ENCODE measurements at regions not wholly inside any gene's neighbourhood (a gene's known extent, or its start where the extent isn't known, plus 50 kb on each side); places are given as distances from the start of the nearest gene placed in this dataset.

DNA sequence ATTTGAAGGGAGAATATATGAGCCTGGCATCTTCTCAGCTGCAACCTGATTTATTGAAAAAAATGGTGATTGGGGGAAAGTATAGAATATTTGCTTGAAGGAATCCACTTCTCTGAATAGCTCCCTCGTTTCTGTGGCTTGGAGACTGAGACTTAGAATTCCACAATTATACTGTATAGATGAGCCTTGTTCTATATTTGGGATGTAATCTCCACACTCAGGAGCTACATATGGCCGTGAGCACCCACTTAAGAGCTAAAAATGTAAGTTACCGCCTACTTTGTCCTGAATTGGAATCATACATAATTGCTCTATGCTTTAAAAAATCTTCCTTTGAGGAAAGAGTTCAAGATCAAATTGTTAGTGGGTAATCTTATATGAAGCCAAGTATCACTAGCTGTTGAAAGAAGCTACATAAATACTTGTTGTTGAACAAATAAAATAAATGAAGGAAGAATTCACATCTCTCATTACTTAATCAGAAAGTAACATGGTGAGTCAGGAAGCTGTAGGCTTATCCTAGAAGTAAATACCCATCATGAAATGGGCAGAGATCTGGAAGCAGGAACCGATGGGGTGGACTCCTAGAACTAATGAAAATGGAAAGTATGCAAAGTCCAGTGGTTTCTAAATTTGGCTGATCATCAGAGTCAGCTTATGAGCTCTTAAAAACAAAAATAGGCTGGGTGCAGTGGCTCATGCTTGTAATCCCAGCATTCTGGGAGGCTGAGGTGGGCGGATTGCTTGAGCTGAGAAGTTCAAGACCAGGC is 254.3 kb downstream of the SOX4 start:
- 87% methylated on average over 2 of the region's 5 CpGs for WGBS (ENCODE audit: insufficient coverage)
- no peak overlapping the region for H3K4me3 ChIP-seq (ENCODE audit: control insufficient read depth in 1 of 7, extremely low read depth in 1 of 7, insufficient read depth in 4 of 7, low read depth in 2 of 7, low read length in 6 of 7)
- POLR2A ChIA-PET = interaction anchor here (0.6 kb wide), 1 partner anchor 623 kb away, joined by 3 read pairs; no protein-coding TSS in a partner anchor
- peaks cover 17 to 29% (median 19%) of the 10 kb centered on the region in 4 experiments for H3K4me1 ChIP-seq (ENCODE audit: control extremely low read depth in 1 of 4, control insufficient read depth in 4 of 4, insufficient read depth in 4 of 4, low read length in 3 of 4)
- no peak overlapping the region for H3K27ac ChIP-seq (ENCODE audit: insufficient read depth in 1 of 2, low read depth in 1 of 2, low read length in 2 of 2, poor library complexity in 1 of 2, severe bottlenecking in 2 of 2)
- no peaks in the 10 kb centered on the region for H3K27me3 ChIP-seq (replicated peaks in 2 of 5; ENCODE audit: control insufficient read depth in 4 of 5, insufficient read depth in 5 of 5, low read length in 4 of 5)
- H3K36me3 ChIP-seq (ENCODE audit: control insufficient read depth in 4 of 4, insufficient read depth in 4 of 4, low read length in 3 of 4) = no peaks in the 10 kb centered on the region
- DNase-seq = no peak
- CTCF ChIA-PET = interaction anchor here (1.1 to 2.1 kb wide), 3 partner anchors 9 to 253 kb away, joined by 3 to 5 read pairs (median 3); no protein-coding TSS in a partner anchor
- H3K9me3 ChIP-seq (ENCODE audit: control extremely low read depth in 1 of 5, control insufficient read depth in 4 of 5, insufficient read depth in 2 of 5, low read depth in 1 of 5, low read length in 4 of 5) = no peaks in the 10 kb centered on the region

DNA sequence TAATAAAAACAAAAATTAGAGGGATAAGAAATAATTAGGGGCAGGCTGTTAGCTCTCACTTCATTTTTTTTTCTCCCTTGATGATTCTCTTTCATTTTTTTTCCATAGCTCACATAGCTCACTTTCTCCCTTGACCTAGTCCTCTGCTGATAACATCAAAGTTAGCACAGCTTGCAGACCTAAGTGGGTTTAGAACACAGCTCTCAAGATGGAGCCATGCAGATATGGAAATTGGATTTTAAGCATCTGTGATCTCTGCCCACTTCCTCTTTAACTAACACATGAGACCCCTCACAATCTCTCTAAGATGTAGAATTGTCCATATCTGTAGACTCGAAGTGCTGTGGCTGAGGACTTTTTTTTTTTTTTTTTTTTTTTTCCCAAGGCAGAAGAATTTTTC is 257.1 kb downstream of the SOX4 start:
- H3K27me3 ChIP-seq (replicated peaks in 2 of 5; ENCODE audit: control insufficient read depth in 4 of 5, insufficient read depth in 5 of 5, low read length in 4 of 5) = no peaks in the 10 kb centered on the region
- peaks cover 15 to 28% (median 22%) of the 10 kb centered on the region in 4 experiments for H3K4me1 ChIP-seq (ENCODE audit: control extremely low read depth in 1 of 4, control insufficient read depth in 4 of 4, insufficient read depth in 4 of 4, low read length in 3 of 4)
- H3K27ac ChIP-seq (ENCODE audit: insufficient read depth in 1 of 2, low read depth in 1 of 2, low read length in 2 of 2, poor library complexity in 1 of 2, severe bottlenecking in 2 of 2) = no peak overlapping the region
- H3K36me3 ChIP-seq (ENCODE audit: control insufficient read depth in 4 of 4, insufficient read depth in 4 of 4, low read length in 3 of 4) = no peaks in the 10 kb centered on the region
- peak in 2 of 3 donors; percentile 44 to 64 for DNase-seq
- ChIA-PET POLR2A (no interaction called here), CTCF (no interaction called here)
- no peaks in the 10 kb centered on the region for H3K9me3 ChIP-seq (ENCODE audit: control extremely low read depth in 1 of 5, control insufficient read depth in 4 of 5, insufficient read depth in 2 of 5, low read depth in 1 of 5, low read length in 4 of 5)
- no peak overlapping the region for H3K4me3 ChIP-seq (ENCODE audit: control insufficient read depth in 1 of 7, extremely low read depth in 1 of 7, insufficient read depth in 4 of 7, low read depth in 2 of 7, low read length in 6 of 7)
- no CpG with 5 or more reads among the region's 1 CpG for WGBS (ENCODE audit: insufficient coverage)

DNA sequence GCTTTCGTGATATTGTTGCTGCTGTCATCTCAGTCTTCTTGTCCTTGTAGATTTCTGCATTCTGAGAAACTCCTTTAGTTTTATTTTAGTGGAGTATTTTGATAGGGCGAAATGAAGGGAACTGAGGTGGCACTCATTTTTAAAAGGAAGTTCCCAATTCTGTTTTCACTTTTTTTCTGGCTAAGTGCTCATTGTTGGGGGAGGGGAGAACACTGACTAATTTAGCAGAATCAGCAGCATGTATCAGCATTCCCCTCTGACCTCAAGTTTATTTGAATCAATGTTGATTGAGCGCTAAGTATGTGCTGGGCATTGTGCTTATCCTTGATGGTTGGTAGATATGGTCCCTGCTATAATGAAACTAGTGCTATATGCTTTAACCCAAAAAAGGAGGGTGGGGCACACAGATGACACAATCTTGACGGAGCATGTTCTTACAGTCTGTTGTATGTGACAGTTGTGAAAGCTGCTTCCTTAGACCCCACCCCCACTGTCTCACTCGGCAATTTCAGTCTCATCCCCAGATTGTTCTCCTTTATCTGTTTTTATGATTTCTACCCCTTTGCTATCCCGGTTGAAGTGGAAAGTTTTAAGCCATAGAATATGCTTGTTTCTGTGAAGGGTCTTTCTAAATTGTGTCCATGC is 262.4 kb downstream of the SOX4 start:
- Histone ChIP-seq H3K27me3 (replicated peaks in 2 of 5; ENCODE audit: control insufficient read depth in 4 of 5, insufficient read depth in 5 of 5, low read length in 4 of 5) (no peaks in the 10 kb centered on the region), H3K4me3 (ENCODE audit: control insufficient read depth in 1 of 7, extremely low read depth in 1 of 7, insufficient read depth in 4 of 7, low read depth in 2 of 7, low read length in 6 of 7) (no peak overlapping the region)
- CTCF ChIA-PET = interaction anchor here (1.9 kb wide), 1 partner anchor 8 kb away, joined by 5 read pairs; no protein-coding TSS in a partner anchor

DNA sequence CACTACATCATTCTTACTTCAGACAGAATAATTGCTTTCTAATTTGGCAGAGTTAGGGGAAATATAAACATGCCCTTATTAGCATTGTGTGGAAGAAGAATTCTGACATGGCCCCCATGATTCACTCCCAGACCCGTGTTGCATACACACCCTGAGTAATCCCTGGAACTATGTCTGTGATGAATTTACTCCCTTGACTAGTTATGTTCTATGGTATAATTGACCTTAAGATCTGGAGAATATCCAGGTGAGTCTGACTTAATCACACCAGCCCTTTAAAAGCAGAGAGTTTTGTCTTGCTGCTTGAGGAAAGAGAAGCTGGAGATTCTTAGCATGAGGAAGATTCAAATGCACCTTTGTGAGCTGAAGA is 262.9 kb downstream of the SOX4 start:
- H3K4me1 ChIP-seq (ENCODE audit: control extremely low read depth in 1 of 4, control insufficient read depth in 4 of 4, insufficient read depth in 4 of 4, low read length in 3 of 4) = peaks cover 0 to 13% (median 6%) of the 10 kb centered on the region in 4 experiments
- H3K36me3 ChIP-seq (ENCODE audit: control insufficient read depth in 4 of 4, insufficient read depth in 4 of 4, low read length in 3 of 4) = peaks cover 0 to 18% (median 3%) of the 10 kb centered on the region in 4 experiments
- no peaks in the 10 kb centered on the region for H3K27me3 ChIP-seq (replicated peaks in 2 of 5; ENCODE audit: control insufficient read depth in 4 of 5, insufficient read depth in 5 of 5, low read length in 4 of 5)
- H3K9me3 ChIP-seq (ENCODE audit: control extremely low read depth in 1 of 5, control insufficient read depth in 4 of 5, insufficient read depth in 2 of 5, low read depth in 1 of 5, low read length in 4 of 5) = no peaks in the 10 kb centered on the region
- ChIA-PET POLR2A (no interaction called here), CTCF (interaction anchor here (1.1 to 1.9 kb wide), 2 partner anchors 9 to 12 kb away, joined by 3 to 5 read pairs; no protein-coding TSS in a partner anchor)
- H3K27ac ChIP-seq (ENCODE audit: insufficient read depth in 1 of 2, low read depth in 1 of 2, low read length in 2 of 2, poor library complexity in 1 of 2, severe bottlenecking in 2 of 2) = no peak overlapping the region
- no peak for DNase-seq
- WGBS (ENCODE audit: insufficient coverage) = no CpG with 5 or more reads among the region's 1 CpG
- no peak overlapping the region for H3K4me3 ChIP-seq (ENCODE audit: control insufficient read depth in 1 of 7, extremely low read depth in 1 of 7, insufficient read depth in 4 of 7, low read depth in 2 of 7, low read length in 6 of 7)

More for the DNA sequence above, 262.4 kb downstream of the SOX4 start:
- H3K36me3 ChIP-seq (ENCODE audit: control insufficient read depth in 4 of 4, insufficient read depth in 4 of 4, low read length in 3 of 4) = peaks cover 0 to 17% (median 3%) of the 10 kb centered on the region in 4 experiments
- WGBS (ENCODE audit: insufficient coverage) = 87% methylated on average over 3 of the region's 6 CpGs
- POLR2A ChIA-PET = no interaction called here
- peak in 2 of 3 donors; percentile 74 to 85 for DNase-seq
- H3K4me1 ChIP-seq (ENCODE audit: control extremely low read depth in 1 of 4, control insufficient read depth in 4 of 4, insufficient read depth in 4 of 4, low read length in 3 of 4) = peaks cover 0 to 13% (median 6%) of the 10 kb centered on the region in 4 experiments
- H3K27ac ChIP-seq (ENCODE audit: insufficient read depth in 1 of 2, low read depth in 1 of 2, low read length in 2 of 2, poor library complexity in 1 of 2, severe bottlenecking in 2 of 2) = no peak overlapping the region
- no peaks in the 10 kb centered on the region for H3K9me3 ChIP-seq (ENCODE audit: control extremely low read depth in 1 of 5, control insufficient read depth in 4 of 5, insufficient read depth in 2 of 5, low read depth in 1 of 5, low read length in 4 of 5)

- 100% methylated on average over 2 of the region's 3 CpGs for WGBS (ENCODE audit: insufficient coverage)
- H3K36me3 ChIP-seq (ENCODE audit: control insufficient read depth in 4 of 4, insufficient read depth in 4 of 4, low read length in 3 of 4) = peaks cover 0 to 18% (median 3%) of the 10 kb centered on the region in 4 experiments
- DNase-seq = peak in 2 of 3 donors; percentile 20 to 29
- H3K4me3 ChIP-seq (ENCODE audit: control insufficient read depth in 1 of 7, extremely low read depth in 1 of 7, insufficient read depth in 4 of 7, low read depth in 2 of 7, low read length in 6 of 7) = no peak overlapping the region
- ChIA-PET CTCF (interaction anchor here (0.9 to 1.9 kb wide), 3 partner anchors 9 to 56 kb away, joined by 3 to 5 read pairs (median 3); no protein-coding TSS in a partner anchor), POLR2A (no interaction called here)
- no peak overlapping the region for H3K27ac ChIP-seq (ENCODE audit: insufficient read depth in 1 of 2, low read depth in 1 of 2, low read length in 2 of 2, poor library complexity in 1 of 2, severe bottlenecking in 2 of 2)
- H3K4me1 ChIP-seq (ENCODE audit: control extremely low read depth in 1 of 4, control insufficient read depth in 4 of 4, insufficient read depth in 4 of 4, low read length in 3 of 4) = peaks cover 0 to 13% (median 6%) of the 10 kb centered on the region in 4 experiments
- H3K9me3 ChIP-seq (ENCODE audit: control extremely low read depth in 1 of 5, control insufficient read depth in 4 of 5, insufficient read depth in 2 of 5, low read depth in 1 of 5, low read length in 4 of 5) = no peaks in the 10 kb centered on the region
- no peaks in the 10 kb centered on the region for H3K27me3 ChIP-seq (replicated peaks in 2 of 5; ENCODE audit: control insufficient read depth in 4 of 5, insufficient read depth in 5 of 5, low read length in 4 of 5)
These were observed 263.3 kb downstream of the SOX4 start for GRCh38 chr6:21856844-21857243.

DNA sequence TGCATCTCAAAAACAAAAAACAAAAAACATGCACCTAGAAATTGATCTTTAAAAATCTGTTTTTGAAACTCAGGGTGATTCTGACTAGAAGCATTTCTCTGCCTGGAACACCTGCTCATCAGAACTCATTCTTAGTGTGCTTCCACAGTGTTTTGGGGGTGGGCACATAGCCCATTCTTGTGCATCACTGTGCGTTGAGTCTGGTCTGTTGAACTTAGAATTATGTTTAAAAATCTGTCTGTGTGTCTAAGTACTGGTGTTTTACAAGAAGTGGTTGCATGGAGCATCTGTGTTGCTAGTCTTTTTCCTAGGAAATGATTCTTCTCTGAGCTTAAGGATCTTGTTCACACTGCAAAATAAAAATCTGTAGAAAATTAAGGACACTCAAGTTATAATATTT is 264.5 kb downstream of the SOX4 start:
- POLR2A ChIA-PET = no interaction called here
- Histone ChIP-seq H3K27me3 (replicated peaks in 2 of 5; ENCODE audit: control insufficient read depth in 4 of 5, insufficient read depth in 5 of 5, low read length in 4 of 5) (no peaks in the 10 kb centered on the region), H3K4me1 (ENCODE audit: control extremely low read depth in 1 of 4, control insufficient read depth in 4 of 4, insufficient read depth in 4 of 4, low read length in 3 of 4) (peaks cover 0 to 13% (median 6%) of the 10 kb centered on the region in 4 experiments), H3K4me3 (ENCODE audit: control insufficient read depth in 1 of 7, extremely low read depth in 1 of 7, insufficient read depth in 4 of 7, low read depth in 2 of 7, low read length in 6 of 7) (no peak overlapping the region), H3K9me3 (ENCODE audit: control extremely low read depth in 1 of 5, control insufficient read depth in 4 of 5, insufficient read depth in 2 of 5, low read depth in 1 of 5, low read length in 4 of 5) (no peaks in the 10 kb centered on the region), H3K36me3 (ENCODE audit: control insufficient read depth in 4 of 4, insufficient read depth in 4 of 4, low read length in 3 of 4) (peaks cover 0 to 18% (median 3%) of the 10 kb centered on the region in 4 experiments), H3K27ac (ENCODE audit: insufficient read depth in 1 of 2, low read depth in 1 of 2, low read length in 2 of 2, poor library complexity in 1 of 2, severe bottlenecking in 2 of 2) (no peak overlapping the region)
- CTCF ChIA-PET = interaction anchor here (0.9 kb wide), 1 partner anchor 55 kb away, joined by 3 read pairs; no protein-coding TSS in a partner anchor
- no peak for DNase-seq
- no CpG with 5 or more reads among the region's 1 CpG for WGBS (ENCODE audit: insufficient coverage)
